ENCODE measurements at regions not wholly inside any gene's neighbourhood (a gene's known extent, or its start where the extent isn't known, plus 50 kb on each side); places are given as distances from the start of the nearest gene placed in this dataset.

- TF ChIP-seq REST (IDR thresholded peaks at IDR 0.05; ENCODE audit: borderline replicate concordance): no peak
- TF ChIP-seq EZH2 (IDR thresholded peaks at IDR 0.05; ENCODE audit: borderline replicate concordance, insufficient read depth, low read length, poor library complexity, severe bottlenecking): no peak
- TF ChIP-seq EP300 (conservative IDR thresholded peaks at IDR 0.05; ENCODE audit: poor library complexity, severe bottlenecking): no peak
- Histone ChIP-seq H3K9ac (ENCODE audit: low read length) (no peak overlapping the region), H3K9me3 (ENCODE audit: low read length) (no peaks in the 10 kb centered on the region), H2AFZ (ENCODE audit: low read depth, low read length) (no peak overlapping the region), H3K36me3 (ENCODE audit: insufficient read depth, low read length) (no peaks in the 10 kb centered on the region), H3K9me2 (ENCODE audit: insufficient read depth, low read length) (no peaks in the 10 kb centered on the region), H3F3A (ENCODE audit: insufficient read depth, low read length, poor library complexity, severe bottlenecking) (no peaks in the 10 kb centered on the region), H3K27me3 (ENCODE audit: insufficient read depth, low read depth, low read length) (no peaks in the 10 kb centered on the region), H4K20me1 (ENCODE audit: insufficient read depth) (no peaks in the 10 kb centered on the region), H3K4me3 (ENCODE audit: low read length) (no peak overlapping the region), H3K4me2 (ENCODE audit: low read length) (no peak overlapping the region), H3K27ac (ENCODE audit: low read length) (no peak overlapping the region), H3K79me2 (replicated peaks; ENCODE audit: insufficient read depth, low read length) (no peaks in the 10 kb centered on the region)
Measured at GRCh38 chr6:93701526-93701925, 282.2 kb upstream of the EPHA7 start.

- H3K4me3 ChIP-seq (ENCODE audit: low read length): no peak overlapping the region
Measured at GRCh38 chr6:93685494-93685893, 266.1 kb upstream of the EPHA7 start.

More at GRCh38 chr6:93685494-93685893, 266.1 kb upstream of the EPHA7 start:
- H3K27me3 ChIP-seq (ENCODE audit: insufficient read depth, low read depth, low read length): no peaks in the 10 kb centered on the region
- H3K4me2 ChIP-seq (ENCODE audit: low read length): no peak overlapping the region
- H3K36me3 ChIP-seq (ENCODE audit: insufficient read depth, low read length): no peaks in the 10 kb centered on the region
- H3F3A ChIP-seq (ENCODE audit: insufficient read depth, low read length, poor library complexity, severe bottlenecking): no peaks in the 10 kb centered on the region
- no peaks in the 10 kb centered on the region for H3K9me2 ChIP-seq (ENCODE audit: insufficient read depth, low read length)
- no peak for TF ChIP-seq REST (IDR thresholded peaks at IDR 0.05; ENCODE audit: borderline replicate concordance)
- no peak for TF ChIP-seq POLR2AphosphoS5 (IDR thresholded peaks at IDR 0.05)
- no peak for TF ChIP-seq CTCF (IDR thresholded peaks at IDR 0.05; ENCODE audit: poor library complexity, severe bottlenecking)
- no peak for TF ChIP-seq MXI1 (conservative IDR thresholded peaks at IDR 0.05; ENCODE audit: poor library complexity, severe bottlenecking)
- TF ChIP-seq RAD21 (conservative IDR thresholded peaks at IDR 0.05): no peak
- TF ChIP-seq EP300 (conservative IDR thresholded peaks at IDR 0.05; ENCODE audit: poor library complexity, severe bottlenecking): no peak
- TF ChIP-seq EZH2 (IDR thresholded peaks at IDR 0.05; ENCODE audit: borderline replicate concordance, insufficient read depth, low read length, poor library complexity, severe bottlenecking): no peak
- TF ChIP-seq TAF1 (IDR thresholded peaks at IDR 0.05; ENCODE audit: low read depth): no peak
- TF ChIP-seq SMC3 (conservative IDR thresholded peaks at IDR 0.05; ENCODE audit: poor library complexity): no peak
- H3K9ac ChIP-seq (ENCODE audit: low read length): no peak overlapping the region
- no peak overlapping the region for H2AFZ ChIP-seq (ENCODE audit: low read depth, low read length)
- no peaks in the 10 kb centered on the region for H4K20me1 ChIP-seq (ENCODE audit: insufficient read depth)
- no peaks in the 10 kb centered on the region for H3K79me2 ChIP-seq (replicated peaks; ENCODE audit: insufficient read depth, low read length)
- no peak overlapping the region for H3K27ac ChIP-seq (ENCODE audit: low read length)
- H3K9me3 ChIP-seq (ENCODE audit: low read length): no peaks in the 10 kb centered on the region

All from neural cell (in vitro differentiated cells).